Raji (cell line): ENCODE measurements at regions not wholly inside any gene's neighbourhood (a gene's known extent, or its start where the extent isn't known, plus 50 kb on each side); places are given as distances from the start of the nearest gene placed in this dataset.

ENCODE experiments used
- POLR2A ChIP-seq: IDR thresholded peaks from 2 replicates; pipeline ENCODE4 v1.6.1; 2011; ENCODE audit warnings: low read depth, low read length, control low read depth; ENCODE audit not compliant: insufficient read depth

- TF ChIP-seq POLR2A, result no peak
These were observed 70.3 kb upstream of the WNT7B start for GRCh38 chr22:46047226-46047625.

GRCh38 chr22:46047841-46048595 is 71.1 kb upstream of the WNT7B start:
- TF ChIP-seq POLR2A, result no peak

- no peak for TF ChIP-seq POLR2A
These were observed 72.9 kb upstream of the WNT7B start for GRCh38 chr22:46049726-46050450.

- no peak for TF ChIP-seq POLR2A
These were observed 73.5 kb upstream of the WNT7B start for GRCh38 chr22:46050451-46050845.

GRCh38 chr22:46050916-46051614 is 74.1 kb upstream of the WNT7B start:
- TF ChIP-seq POLR2A, result no peak

GRCh38 chr22:46051646-46052045 is 74.7 kb upstream of the WNT7B start:
- no peak for TF ChIP-seq POLR2A

GRCh38 chr22:46052331-46052771 is 75.4 kb upstream of the WNT7B start:
- TF ChIP-seq POLR2A, result no peak

GRCh38 chr22:46052801-46053562 is 76.0 kb upstream of the WNT7B start:
- TF ChIP-seq POLR2A, result no peak; the same call in 1 of the 2 replicates

- no peak; the same call in none of the 2 replicates for TF ChIP-seq POLR2A
These were observed 76.7 kb upstream of the WNT7B start for GRCh38 chr22:46053563-46054090.

- peak; percentile 43 for TF ChIP-seq POLR2A
These were observed 77.4 kb upstream of the WNT7B start for GRCh38 chr22:46054091-46055073.

GRCh38 chr22:46055181-46055875 is 78.4 kb upstream of the WNT7B start:
- TF ChIP-seq POLR2A, result peak; percentile 21; the same call in 1 of the 2 replicates

GRCh38 chr22:46055911-46056545 is 79.1 kb upstream of the WNT7B start:
- TF ChIP-seq POLR2A, result no peak
